Stimulated activated CD4-positive, alpha-beta T cell treated with anti-CD3 and anti-CD28 coated beads, Interleukin-15, amount 100 ng/mL, for 48 hours (primary cell): ENCODE measurements at regions not wholly inside any gene's neighbourhood (a gene's known extent, or its start where the extent isn't known, plus 50 kb on each side); places are given as distances from the start of the nearest gene placed in this dataset.
"Not testable (repeated sequence)": the region's sequence is repeated elsewhere in the genome, so short reads cannot be mapped to it uniquely, and the experiment has no call there.

Experiments
- DNase-seq, 2 donors: peaks; one replicate each; pipeline ENCODE4 v3.0.0-alpha.2; 2020; ENCODE audit warnings: low read depth in 2 of 2

- DNase-seq = no peak
These were observed 115.0 kb upstream of the USP25 start for GRCh38 chr21:15614766-15615165.

GRCh38 chr21:15616864-15617574 lies 112.8 kb upstream of the USP25 start:
- no peak for DNase-seq

GRCh38 chr21:15617964-15618363 lies 111.8 kb upstream of the USP25 start:
- no peak for DNase-seq

GRCh38 chr21:15620892-15621291 lies 108.9 kb upstream of the USP25 start:
- DNase-seq = no peak

GRCh38 chr21:15624646-15625045 lies 105.1 kb upstream of the USP25 start:
- no peak for DNase-seq

- DNase-seq = no peak
These were observed 104.4 kb upstream of the USP25 start for GRCh38 chr21:15625363-15625762.

GRCh38 chr21:15626031-15626430 lies 103.8 kb upstream of the USP25 start:
- no peak for DNase-seq

- no peak for DNase-seq
These were observed 102.8 kb upstream of the USP25 start for GRCh38 chr21:15627011-15627410.

- no peak for DNase-seq
These were observed 102.0 kb upstream of the USP25 start for GRCh38 chr21:15627823-15628222.

GRCh38 chr21:15631342-15631741 lies 98.4 kb upstream of the USP25 start:
- DNase-seq = no peak

- DNase-seq = not testable (repeated sequence)
These were observed 95.2 kb upstream of the USP25 start for GRCh38 chr21:15634541-15634940.

- no peak for DNase-seq
These were observed 90.8 kb upstream of the USP25 start for GRCh38 chr21:15638856-15639549.

GRCh38 chr21:15640113-15640512 lies 89.7 kb upstream of the USP25 start:
- not testable (repeated sequence) for DNase-seq

GRCh38 chr21:15644489-15644888 lies 85.3 kb upstream of the USP25 start:
- no peak for DNase-seq

GRCh38 chr21:15645830-15646229 lies 84.0 kb upstream of the USP25 start:
- no peak for DNase-seq

- no peak for DNase-seq
These were observed 79.0 kb upstream of the USP25 start for GRCh38 chr21:15650735-15651134.

- no peak for DNase-seq
These were observed 78.6 kb upstream of the USP25 start for GRCh38 chr21:15651172-15651571.

- DNase-seq = no peak
These were observed 76.1 kb upstream of the USP25 start for GRCh38 chr21:15653710-15654109.

GRCh38 chr21:15654171-15654570 lies 75.6 kb upstream of the USP25 start:
- DNase-seq = no peak

- DNase-seq = no peak
These were observed 69.9 kb upstream of the USP25 start for GRCh38 chr21:15659753-15660422.

GRCh38 chr21:15660423-15660804 lies 69.4 kb upstream of the USP25 start:
- DNase-seq = no peak

- DNase-seq = no peak
These were observed 62.8 kb upstream of the USP25 start for GRCh38 chr21:15667010-15667409.

- no peak for DNase-seq
These were observed 62.0 kb upstream of the USP25 start for GRCh38 chr21:15667819-15668218.
